OCI-LY7 (cell line): ENCODE measurements at regions not wholly inside any gene's neighbourhood (a gene's known extent, or its start where the extent isn't known, plus 50 kb on each side); places are given as distances from the start of the nearest gene placed in this dataset.

ENCODE experiments used
- EZH2phosphoT487 ChIP-seq: fragments of 200-600 bp; sonication (generic); IDR thresholded peaks from 2 replicates; pipeline ENCODE4 v1.6.1; 2018; ENCODE audit warnings: low read depth, borderline replicate concordance, mild to moderate bottlenecking, mixed run types, antibody characterized with exemption, low read length, moderate library complexity, mixed read lengths
- TF ChIP-seq, protein P1 (sequence below): fragments of 200-600 bp; sonication (generic); conservative IDR thresholded peaks from 2 replicates; pipeline ENCODE4 v1.5.1; 2014; ENCODE audit warnings: mild to moderate bottlenecking, antibody characterized with exemption, low read length, moderate library complexity, mixed read lengths

DNA sequence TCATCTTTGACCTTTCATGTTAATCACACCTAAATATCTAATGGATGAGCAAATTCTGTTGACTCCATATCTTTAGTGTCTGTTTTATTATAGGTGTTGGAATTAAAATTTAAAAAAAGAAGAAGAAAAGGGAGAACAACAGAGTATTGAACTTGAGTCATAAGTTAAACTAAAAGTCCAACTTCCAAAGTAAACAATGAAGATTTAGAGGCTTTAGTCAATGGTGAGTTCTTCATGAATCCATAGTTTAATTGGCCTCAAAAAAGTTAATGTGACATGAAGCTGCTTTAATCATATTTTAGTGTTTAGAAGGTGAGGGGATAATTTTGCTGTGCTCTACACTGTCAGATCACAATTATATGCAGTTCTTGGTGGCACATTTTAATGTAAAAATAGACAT is 288.2 kb upstream of the RORA start:
- TF ChIP-seq, protein P1, sequence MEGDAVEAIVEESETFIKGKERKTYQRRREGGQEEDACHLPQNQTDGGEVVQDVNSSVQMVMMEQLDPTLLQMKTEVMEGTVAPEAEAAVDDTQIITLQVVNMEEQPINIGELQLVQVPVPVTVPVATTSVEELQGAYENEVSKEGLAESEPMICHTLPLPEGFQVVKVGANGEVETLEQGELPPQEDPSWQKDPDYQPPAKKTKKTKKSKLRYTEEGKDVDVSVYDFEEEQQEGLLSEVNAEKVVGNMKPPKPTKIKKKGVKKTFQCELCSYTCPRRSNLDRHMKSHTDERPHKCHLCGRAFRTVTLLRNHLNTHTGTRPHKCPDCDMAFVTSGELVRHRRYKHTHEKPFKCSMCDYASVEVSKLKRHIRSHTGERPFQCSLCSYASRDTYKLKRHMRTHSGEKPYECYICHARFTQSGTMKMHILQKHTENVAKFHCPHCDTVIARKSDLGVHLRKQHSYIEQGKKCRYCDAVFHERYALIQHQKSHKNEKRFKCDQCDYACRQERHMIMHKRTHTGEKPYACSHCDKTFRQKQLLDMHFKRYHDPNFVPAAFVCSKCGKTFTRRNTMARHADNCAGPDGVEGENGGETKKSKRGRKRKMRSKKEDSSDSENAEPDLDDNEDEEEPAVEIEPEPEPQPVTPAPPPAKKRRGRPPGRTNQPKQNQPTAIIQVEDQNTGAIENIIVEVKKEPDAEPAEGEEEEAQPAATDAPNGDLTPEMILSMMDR: no peak
- TF ChIP-seq EZH2phosphoT487: no peak
